GM12891 (cell line): ENCODE measurements at regions not wholly inside any gene's neighbourhood (a gene's known extent, or its start where the extent isn't known, plus 50 kb on each side); places are given as distances from the start of the nearest gene placed in this dataset.

Experiments used
- PAX5 ChIP-seq: IDR thresholded peaks from 2 replicates; pipeline ENCODE4 v1.6.1; 2011; ENCODE audit warnings: low read length, moderate library complexity, mild to moderate bottlenecking; ENCODE audit not compliant: insufficient read depth, severe bottlenecking
- POLR2A ChIP-seq: IDR thresholded peaks from 2 replicates; pipeline ENCODE4 v1.6.1; 2011; ENCODE audit warnings: low read depth, low read length, control low read depth
- POLR2AphosphoS5 ChIP-seq: IDR thresholded peaks from 2 replicates; pipeline ENCODE4 v1.6.1; 2011; ENCODE audit warnings: low read depth, low read length, control low read depth
- TAF1 ChIP-seq: IDR thresholded peaks from 2 replicates; pipeline ENCODE4 v1.6.1; 2011; ENCODE audit warnings: low read depth, low read length, control low read depth

DNA sequence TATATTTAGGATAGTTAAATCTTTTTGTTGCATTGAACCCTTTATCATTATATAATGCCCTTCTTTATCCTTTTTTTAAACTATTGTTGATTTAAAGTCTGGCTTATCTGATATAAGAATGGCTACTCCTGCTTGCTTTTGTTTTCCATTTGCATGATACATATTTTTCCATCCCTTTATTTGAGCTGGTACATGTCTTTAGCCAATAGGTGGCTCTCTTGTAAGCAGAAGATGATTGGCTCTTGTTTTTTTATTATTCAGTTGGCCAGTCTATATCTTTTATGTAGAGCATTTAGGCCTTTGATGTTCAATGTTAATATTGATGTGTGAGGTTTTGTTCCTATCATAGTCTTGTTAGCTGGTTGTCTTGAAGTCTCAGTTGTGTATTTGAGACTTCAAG is 99.5 kb upstream of the MCTP2 start:
- TF ChIP-seq POLR2A (no peak), POLR2AphosphoS5 (no peak), PAX5 (no peak), TAF1 (no peak)
